Activated gamma-delta T cell treated with Interleukin-2 at 50 U/mL for 16 hours (primary cell): ENCODE measurements at regions not wholly inside any gene's neighbourhood (a gene's known extent, or its start where the extent isn't known, plus 50 kb on each side); places are given as distances from the start of the nearest gene placed in this dataset.
"Not testable (repeated sequence)": the region's sequence is repeated elsewhere in the genome, so short reads cannot be mapped to it uniquely, and the experiment has no call there.

Experiments used
- DNase-seq: peaks from one replicate; pipeline ENCODE4 v3.0.0-alpha.2; 2020

DNA sequence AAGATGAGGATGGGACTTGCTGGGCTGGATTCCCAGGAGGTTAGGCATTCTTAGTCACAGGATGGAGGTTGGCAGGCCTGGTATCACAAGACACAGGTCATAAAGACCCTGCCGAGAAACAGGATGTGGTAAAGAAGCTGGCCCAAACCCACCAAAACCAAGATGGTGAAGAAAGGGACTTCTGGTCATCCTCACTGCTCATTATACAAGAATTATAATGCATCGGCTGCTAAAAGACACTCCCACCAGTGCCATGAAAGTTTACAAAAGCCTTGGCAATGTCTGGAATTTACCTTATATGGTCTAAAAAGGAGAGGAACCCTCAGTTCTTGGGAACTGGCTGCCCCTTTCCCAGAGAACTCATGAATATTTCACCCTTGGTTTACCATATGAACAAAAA, 345.5 kb upstream of the POM121L12 start:
- DNase-seq: no peak

DNA sequence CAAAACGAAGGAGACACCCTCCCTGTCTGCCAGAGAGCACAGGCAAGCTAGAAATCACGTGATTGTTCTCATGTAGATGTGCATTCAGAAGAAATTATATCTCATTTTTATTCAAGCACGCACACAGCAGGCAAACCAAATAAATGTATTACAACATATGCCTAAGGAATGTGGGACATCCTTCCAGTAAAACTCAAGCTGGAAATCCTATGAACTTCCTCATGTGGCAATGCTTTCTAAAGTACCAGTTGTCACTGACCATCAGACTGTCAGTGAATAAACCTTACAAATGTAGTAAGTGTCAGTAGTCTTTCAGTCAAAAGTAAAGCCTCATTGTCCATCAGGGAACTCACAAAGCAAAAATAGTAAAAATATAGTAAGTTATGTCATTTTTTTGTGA, 350.1 kb upstream of the POM121L12 start:
- DNase-seq: no peak

DNA sequence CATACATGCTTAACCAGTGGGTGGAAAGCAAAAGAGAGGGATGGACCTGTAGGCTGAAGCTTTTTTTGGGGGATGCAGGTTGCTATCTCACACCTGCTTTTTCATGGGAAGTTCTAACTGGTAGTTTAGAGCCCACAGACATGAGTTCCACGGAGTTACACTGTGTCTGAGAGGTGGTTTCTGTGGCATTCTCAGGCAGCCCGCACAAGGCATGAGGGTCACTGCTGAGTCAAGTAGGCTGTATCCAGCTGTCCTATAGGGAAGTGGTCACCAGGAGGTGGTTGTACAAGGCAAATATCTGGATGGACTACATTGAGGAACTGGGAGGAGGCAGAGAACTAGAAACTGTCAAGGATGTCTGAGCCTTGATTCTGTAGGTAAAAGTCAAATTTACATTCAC, 351.0 kb upstream of the POM121L12 start:
- no peak for DNase-seq

DNA sequence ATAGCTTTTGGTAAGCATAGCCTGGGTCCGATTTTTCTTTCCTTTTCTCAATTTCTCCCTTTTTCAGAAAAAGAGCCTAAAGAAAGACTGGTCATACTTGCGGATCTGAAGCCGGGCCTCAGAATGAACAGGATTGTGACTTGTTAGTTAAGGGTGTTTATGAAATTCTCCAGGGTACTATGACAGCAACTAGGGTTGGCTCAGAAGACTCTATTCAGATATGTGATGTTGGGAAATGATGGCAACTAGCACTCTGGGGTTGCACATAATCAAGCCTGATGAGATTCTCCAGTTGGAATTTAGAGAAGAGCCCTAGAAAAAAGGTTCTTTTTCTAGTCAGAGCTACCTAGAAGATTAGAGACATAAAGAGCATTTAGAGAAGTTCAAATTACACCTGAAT, 352.4 kb upstream of the POM121L12 start:
- no peak for DNase-seq

DNA sequence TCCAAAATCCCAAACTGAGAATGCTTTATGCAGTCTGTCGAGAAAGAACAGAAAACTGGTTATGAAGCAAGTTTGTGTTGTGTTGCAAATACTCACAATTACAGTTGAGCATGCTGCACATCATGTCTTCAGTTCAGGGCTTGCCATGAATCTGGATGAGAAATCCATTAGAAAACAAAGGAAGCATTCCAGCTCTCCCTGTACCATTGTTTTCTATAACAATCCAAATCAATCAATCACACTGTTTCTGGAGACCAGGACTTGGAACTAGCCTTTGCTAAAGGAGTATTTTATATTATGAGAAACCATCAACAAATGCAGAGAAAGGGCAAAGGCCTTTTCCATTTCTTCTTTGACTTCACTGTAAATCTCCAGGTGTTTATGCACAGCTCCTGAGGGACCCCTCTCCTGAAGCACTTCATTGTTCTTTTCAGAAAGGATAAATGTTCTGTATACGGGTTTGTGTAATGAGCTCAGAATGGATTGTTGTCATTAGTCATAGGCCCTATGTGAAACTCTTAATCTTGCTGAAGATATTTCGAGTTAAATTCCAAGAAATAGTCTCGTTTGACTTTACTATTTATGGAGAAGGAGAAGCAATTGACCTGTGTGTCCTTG, 364.7 kb upstream of the POM121L12 start:
- DNase-seq: no peak

DNA sequence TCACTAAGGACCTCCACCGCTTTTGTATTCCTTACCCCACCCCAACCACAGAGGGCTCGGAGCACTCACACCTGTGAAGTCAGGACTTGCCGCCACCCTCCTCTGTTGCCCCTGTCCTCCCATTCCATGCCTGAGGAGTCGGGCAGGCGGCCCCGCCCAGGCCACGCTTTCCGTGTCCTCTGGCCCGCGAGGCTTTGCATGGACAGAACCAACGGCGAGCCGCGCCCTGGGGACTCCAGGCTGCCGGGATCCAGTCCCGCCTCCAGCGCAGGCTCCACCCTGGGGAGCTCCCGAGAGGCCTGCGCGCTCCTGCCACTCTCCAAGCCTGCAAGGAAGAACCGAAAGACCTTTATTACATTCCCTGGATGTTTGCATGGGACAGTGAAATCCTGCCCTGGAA, 366.4 kb upstream of the POM121L12 start:
- DNase-seq: no peak

DNA sequence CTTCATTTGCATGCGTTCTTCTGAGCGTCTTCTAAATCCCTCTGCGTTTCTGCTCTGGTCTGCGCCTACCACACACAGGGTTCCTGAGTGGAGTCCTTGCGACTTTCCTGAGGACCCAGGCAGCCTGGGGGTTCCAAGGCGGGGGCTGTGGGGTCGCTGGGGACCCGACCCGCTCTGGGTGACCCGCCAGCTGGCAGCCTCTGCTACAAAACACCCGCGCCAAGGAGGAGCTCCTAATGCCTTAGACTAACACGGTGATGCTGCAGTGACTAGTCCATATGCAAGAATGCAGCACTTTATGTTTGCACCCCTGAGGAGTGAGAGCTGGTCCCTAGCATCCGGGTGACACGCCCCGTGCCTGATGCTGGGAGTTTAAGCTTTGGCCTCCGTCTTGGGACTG, 367.0 kb upstream of the POM121L12 start:
- DNase-seq: no peak

DNA sequence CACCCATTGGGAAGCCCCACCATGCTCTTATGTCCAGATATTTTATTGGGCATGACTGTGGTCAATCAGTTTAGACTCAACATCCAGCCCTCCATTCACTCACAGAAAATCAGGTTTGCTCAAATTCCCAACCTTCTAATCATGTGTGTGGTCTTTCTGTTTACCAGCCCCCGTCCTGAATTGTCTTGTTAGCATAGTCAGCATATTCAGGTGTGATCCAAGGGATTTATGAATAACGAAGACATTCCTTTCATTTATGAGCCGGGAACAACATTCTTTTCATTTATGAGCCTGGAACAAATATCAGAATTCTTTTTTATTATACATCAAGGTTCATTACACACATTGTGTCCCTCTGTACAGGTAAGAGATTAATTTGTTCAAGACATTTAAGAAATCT, 376.3 kb upstream of the POM121L12 start:
- no peak for DNase-seq

- DNase-seq: no peak
Observed at GRCh38 chr7:52656098-52656497, 379.3 kb upstream of the POM121L12 start.

GRCh38 chr7:52652621-52653020, 382.8 kb upstream of the POM121L12 start:
- no peak for DNase-seq

DNA sequence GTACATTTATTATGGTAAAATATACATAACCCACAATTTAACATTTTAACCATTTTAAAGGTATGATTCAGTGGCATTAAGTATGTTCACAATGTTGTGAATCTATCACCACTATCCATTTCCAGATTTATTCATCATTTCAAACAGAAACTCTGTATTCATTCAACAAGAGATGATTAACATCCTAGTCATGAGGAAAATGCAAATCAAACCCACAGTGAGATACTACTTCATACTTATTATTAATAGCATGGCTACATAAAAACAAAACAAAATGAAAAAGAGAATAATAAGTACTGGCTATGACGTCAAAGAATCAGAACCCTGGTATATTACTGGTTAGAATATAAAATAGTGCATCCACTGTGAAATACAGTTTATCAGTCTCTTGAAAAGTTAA, 386.6 kb upstream of the POM121L12 start:
- no peak for DNase-seq

- no peak for DNase-seq
Observed at GRCh38 chr7:52647046-52647445, 388.4 kb upstream of the POM121L12 start.

DNA sequence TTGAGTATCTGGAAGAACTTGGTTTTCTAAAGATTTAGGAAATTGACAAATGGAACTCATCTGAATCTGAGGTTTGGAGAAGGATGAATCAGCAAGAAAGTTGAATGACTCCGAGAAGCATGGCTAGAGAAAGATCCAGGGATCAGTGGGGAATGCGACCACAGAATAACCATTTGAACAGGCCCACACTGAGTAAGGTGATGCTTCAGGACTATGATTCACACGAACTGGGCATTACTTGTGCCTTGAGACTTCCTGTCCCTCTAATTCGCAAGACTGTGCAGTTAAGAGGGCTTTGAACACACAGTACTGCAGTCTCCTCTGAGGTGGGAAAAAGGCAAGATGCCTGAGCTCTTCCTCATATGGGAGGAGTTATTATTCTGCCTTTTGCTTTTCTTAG, 395.5 kb upstream of the POM121L12 start:
- DNase-seq: no peak

GRCh38 chr7:52639126-52639525, 396.3 kb upstream of the POM121L12 start:
- DNase-seq: no peak

- DNase-seq: no peak
Observed at GRCh38 chr7:52635021-52635420, 400.4 kb upstream of the POM121L12 start.

- no peak for DNase-seq
Observed at GRCh38 chr7:52620849-52621248, 414.6 kb upstream of the POM121L12 start.

DNA sequence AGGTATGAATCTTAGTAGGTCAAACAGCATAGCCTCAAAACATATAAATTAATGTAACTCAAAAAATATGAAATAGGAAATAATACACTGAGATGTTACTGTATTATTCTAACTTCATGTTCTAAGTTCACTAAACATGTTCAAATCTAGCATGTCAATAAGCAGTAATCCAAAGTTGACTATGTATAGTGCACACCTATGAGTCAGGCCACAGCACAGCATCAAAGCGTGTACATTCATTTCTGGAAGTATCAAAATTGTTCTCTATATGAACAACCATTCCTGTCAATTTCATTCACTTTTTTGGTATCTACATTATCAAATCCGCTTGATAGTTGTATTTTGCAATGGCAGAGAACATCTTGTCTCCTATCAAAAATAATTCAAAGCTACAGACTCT, 418.9 kb upstream of the POM121L12 start:
- DNase-seq: no peak

DNA sequence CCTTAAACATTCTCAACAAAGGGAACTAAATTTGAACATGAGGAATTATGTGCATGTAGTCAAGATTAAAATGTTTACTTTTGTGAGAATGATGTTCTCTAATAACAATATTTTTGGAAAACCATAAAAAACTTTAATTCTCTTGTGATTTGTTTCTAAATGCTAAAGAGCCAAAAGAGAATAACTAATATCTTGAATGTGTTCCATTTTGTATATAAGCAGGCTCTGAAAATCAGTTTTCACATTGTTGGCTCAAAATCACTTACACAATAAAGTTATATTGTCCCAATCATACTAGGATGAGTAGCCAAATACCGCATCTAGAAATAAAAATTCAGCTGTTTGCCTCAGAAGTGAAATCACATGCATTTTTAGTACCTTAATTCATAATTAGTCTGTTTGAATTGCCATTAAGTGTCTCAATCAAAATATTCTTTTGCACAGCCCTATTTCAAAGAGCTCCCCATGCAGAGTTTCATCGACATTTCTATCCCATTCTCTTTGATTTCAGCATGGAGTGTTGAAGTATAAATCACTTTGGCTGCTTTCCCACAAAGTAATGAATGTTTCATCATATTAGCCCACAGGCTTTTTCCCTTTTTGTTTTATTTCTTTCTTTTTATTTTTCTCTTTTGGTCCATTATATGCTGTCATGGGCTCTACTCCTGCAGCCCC, 420.3 kb upstream of the POM121L12 start:
- no peak for DNase-seq

- no peak for DNase-seq
Observed at GRCh38 chr7:52609511-52609910, 425.9 kb upstream of the POM121L12 start.

GRCh38 chr7:52592698-52593097, 442.7 kb upstream of the POM121L12 start:
- no peak for DNase-seq

DNA sequence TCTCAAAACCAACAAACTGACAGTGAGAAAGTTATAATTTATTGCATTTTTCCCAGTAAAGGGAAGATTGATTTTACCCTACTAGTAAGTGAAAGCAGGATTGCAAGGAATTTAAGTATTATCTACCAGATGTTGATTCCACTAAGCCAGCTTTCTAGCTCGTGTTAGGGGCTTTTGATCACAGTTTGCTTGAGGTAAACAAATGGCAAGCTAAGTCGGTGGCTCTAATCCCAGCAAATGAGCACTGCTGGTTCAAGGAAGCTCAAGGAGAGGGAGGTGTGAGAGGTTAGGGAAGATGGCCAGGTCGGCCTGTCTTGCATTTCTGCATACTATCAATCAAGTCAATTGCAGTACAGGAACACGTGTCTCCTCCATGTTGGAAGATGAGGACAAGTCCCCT, 448.7 kb upstream of the POM121L12 start:
- no peak for DNase-seq

DNA sequence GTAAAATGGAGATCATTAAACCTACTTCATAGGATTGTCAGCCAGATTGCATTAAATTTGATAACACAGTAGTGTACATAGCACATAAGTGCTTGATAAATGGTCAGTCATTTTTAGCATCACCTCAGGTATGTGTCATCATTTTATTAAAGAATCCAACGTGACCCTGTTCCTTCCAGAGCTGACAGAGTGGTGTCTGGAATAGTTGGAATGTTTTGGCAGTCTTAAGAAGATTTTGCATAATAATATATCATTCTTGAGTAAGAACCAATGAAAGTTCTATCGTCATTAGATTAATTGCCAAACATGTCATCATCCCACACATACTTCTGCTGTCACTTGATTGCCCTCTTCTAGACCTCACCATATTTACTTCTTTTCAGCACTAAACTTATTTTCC, 451.4 kb upstream of the POM121L12 start:
- no peak for DNase-seq

GRCh38 chr7:52573141-52573540, 462.3 kb upstream of the POM121L12 start:
- DNase-seq: not testable (repeated sequence)

- DNase-seq: no peak
Observed at GRCh38 chr7:52571026-52571425, 464.4 kb upstream of the POM121L12 start.

DNA sequence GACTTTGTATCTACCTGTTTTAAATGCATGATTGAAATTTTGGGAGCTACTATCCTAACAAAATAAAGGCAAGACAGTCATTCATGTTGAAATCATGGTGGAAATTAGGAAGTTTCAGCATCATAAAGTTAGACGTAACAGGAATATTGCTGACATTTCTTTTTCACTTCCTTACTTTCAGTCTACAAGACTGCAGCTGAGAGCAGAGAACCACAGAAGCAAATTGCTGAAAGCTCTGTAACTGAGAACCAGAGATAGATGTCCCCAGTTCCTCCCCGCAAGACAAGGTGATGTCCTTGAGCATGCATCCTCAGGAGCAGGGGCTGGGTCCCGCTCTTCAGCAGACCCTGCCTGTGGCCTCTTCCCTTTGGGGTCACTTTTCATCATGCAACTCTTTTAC, 466.3 kb upstream of the POM121L12 start:
- no peak for DNase-seq
